ENCODE measurements at regions not wholly inside any gene's neighbourhood (a gene's known extent, or its start where the extent isn't known, plus 50 kb on each side); places are given as distances from the start of the nearest gene placed in this dataset.
A peak's percentile ranks its signal among the peaks of the same experiment; 100 is the strongest.

- H3K9me3 Mint-ChIP-seq = peaks cover 16% of the 10 kb centered on the region
- H3K36me3 Mint-ChIP-seq (ENCODE audit: low read depth) = peaks cover 5% of the 10 kb centered on the region
- peaks cover 6% of the 10 kb centered on the region for H3K27me3 Mint-ChIP-seq (ENCODE audit: low read depth, poor library complexity)
- H3K4me3 Mint-ChIP-seq = no peak overlapping the region
- DNase-seq = no peak
- peaks cover 17% of the 10 kb centered on the region for H3K4me1 Mint-ChIP-seq
- TF ChIP-seq CTCF (IDR thresholded peaks at IDR 0.05) = no peak
- H3K27ac Mint-ChIP-seq = no peak overlapping the region
Observed at GRCh38 chr21:32094804-32095203, 184.0 kb downstream of the MIS18A start.

GRCh38 chr21:32093646-32094462 is 185.0 kb downstream of the MIS18A start:
- no peak for DNase-seq
- Mint-ChIP-seq H3K4me1 (peaks cover 17% of the 10 kb centered on the region), H3K4me3 (no peak overlapping the region), H3K27me3 (ENCODE audit: low read depth, poor library complexity) (peaks cover 6% of the 10 kb centered on the region), H3K27ac (no peak overlapping the region), H3K9me3 (peaks cover 16% of the 10 kb centered on the region), H3K36me3 (ENCODE audit: low read depth) (peaks cover 5% of the 10 kb centered on the region)
- TF ChIP-seq CTCF (IDR thresholded peaks at IDR 0.05) = no peak

GRCh38 chr21:32090956-32091355 is 187.9 kb downstream of the MIS18A start:
- no peak for TF ChIP-seq CTCF (IDR thresholded peaks at IDR 0.05)
- DNase-seq = no peak
- Mint-ChIP-seq H3K27me3 (ENCODE audit: low read depth, poor library complexity) (peaks cover 8% of the 10 kb centered on the region), H3K4me3 (no peak overlapping the region), H3K9me3 (peaks cover 22% of the 10 kb centered on the region), H3K27ac (peak overlapping the region; percentile 61), H3K4me1 (peaks cover 24% of the 10 kb centered on the region), H3K36me3 (ENCODE audit: low read depth) (peaks cover 8% of the 10 kb centered on the region)

GRCh38 chr21:32089766-32090165 is 189.1 kb downstream of the MIS18A start:
- Mint-ChIP-seq H3K36me3 (ENCODE audit: low read depth) (peaks cover 16% of the 10 kb centered on the region), H3K4me1 (peaks cover 27% of the 10 kb centered on the region), H3K4me3 (no peak overlapping the region), H3K27ac (no peak overlapping the region), H3K27me3 (ENCODE audit: low read depth, poor library complexity) (peaks cover 9% of the 10 kb centered on the region), H3K9me3 (peaks cover 27% of the 10 kb centered on the region)
- DNase-seq = no peak
- no peak for TF ChIP-seq CTCF (IDR thresholded peaks at IDR 0.05)

GRCh38 chr21:32088471-32088870 is 190.4 kb downstream of the MIS18A start:
- H3K27ac Mint-ChIP-seq = no peak overlapping the region
- H3K27me3 Mint-ChIP-seq (ENCODE audit: low read depth, poor library complexity) = peaks cover 9% of the 10 kb centered on the region
- H3K9me3 Mint-ChIP-seq = peaks cover 22% of the 10 kb centered on the region
- no peak for TF ChIP-seq CTCF (IDR thresholded peaks at IDR 0.05)
- peaks cover 27% of the 10 kb centered on the region for H3K4me1 Mint-ChIP-seq
- DNase-seq = no peak
- H3K36me3 Mint-ChIP-seq (ENCODE audit: low read depth) = peaks cover 16% of the 10 kb centered on the region
- H3K4me3 Mint-ChIP-seq = no peak overlapping the region

- no peak overlapping the region for H3K4me3 Mint-ChIP-seq
- peaks cover 15% of the 10 kb centered on the region for H3K9me3 Mint-ChIP-seq
- H3K4me1 Mint-ChIP-seq = peaks cover 37% of the 10 kb centered on the region
- peaks cover 10% of the 10 kb centered on the region for H3K36me3 Mint-ChIP-seq (ENCODE audit: low read depth)
- DNase-seq = no peak
- peaks cover 5% of the 10 kb centered on the region for H3K27me3 Mint-ChIP-seq (ENCODE audit: low read depth, poor library complexity)
- TF ChIP-seq CTCF (IDR thresholded peaks at IDR 0.05) = no peak
- no peak overlapping the region for H3K27ac Mint-ChIP-seq
Observed at GRCh38 chr21:32087447-32087846, 191.4 kb downstream of the MIS18A start.

Data from nephron progenitor cell (in vitro differentiated cells).